Activated CD8-positive, alpha-beta T cell treated with anti-CD3 and anti-CD28 coated beads for 36 hours (primary cell): ENCODE measurements at regions not wholly inside any gene's neighbourhood (a gene's known extent, or its start where the extent isn't known, plus 50 kb on each side); places are given as distances from the start of the nearest gene placed in this dataset.

Experiments
- ATAC-seq: fragments of 200-7000 bp; cut with Tn5 transposase; one replicate; pipeline ENCODE4 v1.10.0; 2021; ENCODE audit warnings: mild to moderate bottlenecking, moderate library complexity
- CTCF ChIA-PET: fragments of 350-600 bp; sonication (Branson Sonifier 250); formaldehyde crosslinking; loops from one replicate; lab custom pipeline; 2021; ENCODE audit warnings: antibody characterized with exemption; lab: Charles Lee
- POLR2A ChIA-PET: fragments of 350-600 bp; sonication (Branson Sonifier 250); formaldehyde crosslinking; loops from one replicate; lab custom pipeline; 2021; ENCODE audit warnings: antibody characterized with exemption; lab: Charles Lee
- DNase-seq: peaks from one replicate; pipeline ENCODE4 v3.0.0-alpha.2; 2020
- H3K27ac Mint-ChIP-seq: one replicate; pipeline ENCODE4 v1.8.0; 2021; ENCODE audit warnings: mild to moderate bottlenecking, mixed read lengths
- H3K27me3 Mint-ChIP-seq: one replicate; pipeline ENCODE4 v1.8.0; 2021; ENCODE audit warnings: mixed read lengths
- H3K36me3 Mint-ChIP-seq: one replicate; pipeline ENCODE4 v1.8.0; 2021; ENCODE audit warnings: low read depth, mixed read lengths
- H3K4me1 Mint-ChIP-seq: one replicate; pipeline ENCODE4 v1.8.0; 2021; ENCODE audit warnings: low read depth, mixed read lengths
- H3K4me3 Mint-ChIP-seq: one replicate; pipeline ENCODE4 v1.8.0; 2021; ENCODE audit warnings: mild to moderate bottlenecking, moderate library complexity, mixed read lengths
- H3K9me3 Mint-ChIP-seq: one replicate; pipeline ENCODE4 v1.8.0; 2021; ENCODE audit warnings: mixed read lengths
- intact Hi-C: fragments of 100-400 bp; cut with micrococcal nuclease; formaldehyde crosslinking; loops from one replicate; pipeline ENCODE4 v1.10.0; 2022
- TF ChIP-seq, protein P1 (sequence below): fragments of 200-600 bp; IDR thresholded peaks from one replicate; pipeline ENCODE4 v1.8.0; 2022; ENCODE audit warnings: antibody characterized with exemption, mild to moderate bottlenecking

- Mint-ChIP-seq H3K27me3 (no peaks in the 10 kb centered on the region), H3K4me1 (no peaks in the 10 kb centered on the region), H3K27ac (no peak overlapping the region), H3K9me3 (no peaks in the 10 kb centered on the region), H3K4me3 (no peak overlapping the region), H3K36me3 (no peaks in the 10 kb centered on the region)
- ChIA-PET POLR2A (no interaction called here), CTCF (no interaction called here)
- ATAC-seq (no peak), DNase-seq (no peak)
- intact Hi-C loops: no loop called here
- TF ChIP-seq, protein P1, sequence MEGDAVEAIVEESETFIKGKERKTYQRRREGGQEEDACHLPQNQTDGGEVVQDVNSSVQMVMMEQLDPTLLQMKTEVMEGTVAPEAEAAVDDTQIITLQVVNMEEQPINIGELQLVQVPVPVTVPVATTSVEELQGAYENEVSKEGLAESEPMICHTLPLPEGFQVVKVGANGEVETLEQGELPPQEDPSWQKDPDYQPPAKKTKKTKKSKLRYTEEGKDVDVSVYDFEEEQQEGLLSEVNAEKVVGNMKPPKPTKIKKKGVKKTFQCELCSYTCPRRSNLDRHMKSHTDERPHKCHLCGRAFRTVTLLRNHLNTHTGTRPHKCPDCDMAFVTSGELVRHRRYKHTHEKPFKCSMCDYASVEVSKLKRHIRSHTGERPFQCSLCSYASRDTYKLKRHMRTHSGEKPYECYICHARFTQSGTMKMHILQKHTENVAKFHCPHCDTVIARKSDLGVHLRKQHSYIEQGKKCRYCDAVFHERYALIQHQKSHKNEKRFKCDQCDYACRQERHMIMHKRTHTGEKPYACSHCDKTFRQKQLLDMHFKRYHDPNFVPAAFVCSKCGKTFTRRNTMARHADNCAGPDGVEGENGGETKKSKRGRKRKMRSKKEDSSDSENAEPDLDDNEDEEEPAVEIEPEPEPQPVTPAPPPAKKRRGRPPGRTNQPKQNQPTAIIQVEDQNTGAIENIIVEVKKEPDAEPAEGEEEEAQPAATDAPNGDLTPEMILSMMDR: no peak
These were observed 69.0 kb upstream of the GYPA start for GRCh38 chr4:144209491-144209890.

- no peak for ATAC-seq
- DNase-seq: no peak
- no peak overlapping the region for H3K27ac Mint-ChIP-seq
- H3K4me3 Mint-ChIP-seq: no peak overlapping the region
- H3K27me3 Mint-ChIP-seq: no peaks in the 10 kb centered on the region
- no peaks in the 10 kb centered on the region for H3K4me1 Mint-ChIP-seq
- POLR2A ChIA-PET: no interaction called here
- H3K36me3 Mint-ChIP-seq: no peaks in the 10 kb centered on the region
- CTCF ChIA-PET: no interaction called here
- H3K9me3 Mint-ChIP-seq: no peaks in the 10 kb centered on the region
- intact Hi-C loops: no loop called here
- TF ChIP-seq, protein P1: no peak
These were observed 72.9 kb upstream of the GYPA start for GRCh38 chr4:144213371-144213770.

- ChIA-PET CTCF (interaction anchor here (1.4 kb wide), 1 partner anchor 11 kb away, joined by 4 read pairs; no protein-coding TSS in a partner anchor), POLR2A (no interaction called here)
- DNase-seq (no peak), ATAC-seq (no peak)
- intact Hi-C loops: no loop called here
- Mint-ChIP-seq H3K4me1 (no peaks in the 10 kb centered on the region), H3K9me3 (no peaks in the 10 kb centered on the region), H3K36me3 (no peaks in the 10 kb centered on the region), H3K27ac (no peak overlapping the region), H3K4me3 (no peak overlapping the region), H3K27me3 (no peaks in the 10 kb centered on the region)
- TF ChIP-seq, protein P1: no peak
These were observed 82.6 kb upstream of the GYPA start for GRCh38 chr4:144223149-144223548.

DNA sequence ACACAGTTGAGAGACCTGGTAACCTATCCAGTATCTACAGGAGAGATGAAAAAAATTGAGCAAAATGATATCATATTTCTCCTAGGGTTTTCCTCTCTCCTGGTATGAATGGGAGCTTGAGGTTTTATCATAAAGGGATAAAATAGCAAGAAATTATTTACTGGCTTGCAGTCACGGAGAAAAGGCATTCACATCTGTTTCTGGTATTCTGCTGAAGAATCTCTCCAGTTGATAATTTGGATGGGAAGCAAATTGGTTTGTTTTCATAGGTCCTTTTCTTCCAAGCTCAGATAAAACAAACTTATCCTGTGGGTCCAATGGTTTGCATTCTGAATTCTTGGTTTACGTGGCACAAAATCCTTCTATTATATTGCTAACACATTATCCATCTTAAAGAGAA, 83.1 kb upstream of the GYPA start:
- DNase-seq (no peak), ATAC-seq (no peak)
- CTCF ChIA-PET: interaction anchor here (1.4 kb wide), 1 partner anchor 11 kb away, joined by 4 read pairs; no protein-coding TSS in a partner anchor
- no peaks in the 10 kb centered on the region for H3K27me3 Mint-ChIP-seq
- H3K27ac Mint-ChIP-seq: no peak overlapping the region
- no peaks in the 10 kb centered on the region for H3K9me3 Mint-ChIP-seq
- POLR2A ChIA-PET: no interaction called here
- H3K36me3 Mint-ChIP-seq: no peaks in the 10 kb centered on the region
- no peaks in the 10 kb centered on the region for H3K4me1 Mint-ChIP-seq
- TF ChIP-seq, protein P1: no peak
- intact Hi-C loops: no loop called here
- H3K4me3 Mint-ChIP-seq: no peak overlapping the region

DNA sequence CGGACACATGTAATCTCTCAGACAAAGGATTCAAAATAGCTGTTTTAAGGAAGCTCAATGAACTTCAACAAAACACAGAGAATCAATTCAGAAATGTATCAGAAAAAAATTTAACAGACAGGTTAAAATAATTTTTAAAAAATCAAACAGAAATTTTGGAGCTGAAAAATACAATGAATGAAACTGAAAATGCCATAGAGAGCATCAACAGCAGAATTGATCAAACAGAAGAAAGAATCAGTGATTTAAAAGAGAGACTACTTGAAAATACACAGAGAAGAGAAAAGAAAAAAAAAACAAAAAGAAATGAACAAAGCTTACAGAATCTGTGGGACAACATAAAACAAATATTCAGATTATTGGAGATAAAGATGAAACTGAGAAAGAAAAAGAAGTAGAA, 118.8 kb upstream of the GYPA start:
- Mint-ChIP-seq H3K36me3 (no peaks in the 10 kb centered on the region), H3K4me1 (no peaks in the 10 kb centered on the region), H3K27ac (no peak overlapping the region), H3K4me3 (no peak overlapping the region), H3K27me3 (no peaks in the 10 kb centered on the region), H3K9me3 (peaks cover 11% of the 10 kb centered on the region)
- no peak for DNase-seq
- TF ChIP-seq, protein P1: no peak
- intact Hi-C loops: no loop called here
- no peak for ATAC-seq
- POLR2A ChIA-PET: no interaction called here
- CTCF ChIA-PET: no interaction called here
